HUES64 (cell line): ENCODE measurements at regions not wholly inside any gene's neighbourhood (a gene's known extent, or its start where the extent isn't known, plus 50 kb on each side); places are given as distances from the start of the nearest gene placed in this dataset.

Experiments used
- H3K27ac ChIP-seq: 2 replicates; pipeline ENCODE4 v1.7.0; 2013; ENCODE audit warnings: low read depth, low read length, inconsistent platforms
- H3K27me3 ChIP-seq: 2 replicates; pipeline ENCODE4 v1.6.1; 2013; ENCODE audit warnings: mild to moderate bottlenecking, low read length; ENCODE audit not compliant: insufficient read depth
- H3K36me3 ChIP-seq: 2 replicates; pipeline ENCODE4 v1.6.1; 2013; ENCODE audit warnings: mild to moderate bottlenecking, low read length; ENCODE audit not compliant: insufficient read depth
- H3K4me1 ChIP-seq: 2 replicates; pipeline ENCODE4 v1.6.1; 2013; ENCODE audit warnings: mild to moderate bottlenecking, low read length, moderate library complexity; ENCODE audit not compliant: insufficient read depth
- H3K4me3 ChIP-seq: 2 replicates; pipeline ENCODE4 v1.5.1; 2013; ENCODE audit warnings: mild to moderate bottlenecking, low read length, moderate library complexity
- H3K9ac ChIP-seq: 2 replicates; pipeline ENCODE4 v1.6.1; 2013; ENCODE audit warnings: mild to moderate bottlenecking, low read depth, low read length
- H3K9me3 ChIP-seq: 2 replicates; pipeline ENCODE4 v1.6.1; 2013; ENCODE audit warnings: low read depth, low read length; ENCODE audit not compliant: insufficient read depth
- WGBS: fragments of 150-250, 120-280 bp; methylation state at CpG from one replicate; pipeline ENCODE4 v1.1.7; 2013; ENCODE audit warnings: missing lambda C conversion rate; 5-methylcytosine and 5-hydroxymethylcytosine counted together

- Histone ChIP-seq H3K4me1 (no peaks in the 10 kb centered on the region), H3K4me3 (no peak overlapping the region), H3K27me3 (no peaks in the 10 kb centered on the region), H3K9ac (no peak overlapping the region), H3K9me3 (no peaks in the 10 kb centered on the region), H3K36me3 (no peaks in the 10 kb centered on the region), H3K27ac (no peak overlapping the region)
- 90% methylated on average over 7 of the region's 7 CpGs for WGBS
Observed at GRCh38 chr20:18986146-18986830, 172.7 kb downstream of the SCP2D1 start.

DNA sequence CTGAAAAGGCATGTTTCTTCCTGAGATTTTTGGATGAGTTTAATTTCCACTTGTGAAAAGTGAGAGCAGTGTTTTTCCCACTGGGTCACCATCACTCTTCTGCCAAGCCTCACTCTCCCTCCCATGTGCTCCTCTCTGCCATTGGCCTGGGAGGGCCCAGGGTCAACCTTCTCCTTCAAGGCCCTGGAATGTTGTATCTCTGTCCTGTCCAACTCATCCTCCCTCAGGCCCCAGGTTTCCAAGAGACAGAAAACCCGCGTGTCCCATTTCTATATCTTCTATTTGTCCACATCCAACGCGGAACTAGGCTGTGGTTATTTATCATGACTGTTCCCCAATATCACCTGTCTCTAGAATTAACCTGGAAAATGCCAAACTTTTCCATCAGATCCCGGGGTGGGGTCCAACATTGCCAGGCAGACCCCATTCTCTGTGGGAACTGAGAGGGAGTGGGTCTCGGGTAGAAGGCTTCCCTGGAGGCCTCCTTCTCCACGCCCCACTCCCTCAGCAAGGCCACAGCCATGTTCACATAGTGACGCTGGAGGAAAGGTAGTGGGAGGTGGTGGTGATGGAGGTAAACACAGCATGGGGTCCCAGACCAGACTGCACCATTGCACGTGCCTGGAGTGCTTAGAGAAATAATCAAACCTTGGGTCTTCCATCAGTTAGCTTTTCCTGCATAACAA lies 173.5 kb downstream of the SCP2D1 start:
- Histone ChIP-seq H3K9ac (no peak overlapping the region), H3K9me3 (no peaks in the 10 kb centered on the region), H3K4me3 (no peak overlapping the region), H3K4me1 (no peaks in the 10 kb centered on the region), H3K27ac (no peak overlapping the region), H3K36me3 (no peaks in the 10 kb centered on the region), H3K27me3 (no peaks in the 10 kb centered on the region)
- 96% methylated on average over 9 of the region's 9 CpGs for WGBS

- no peaks in the 10 kb centered on the region for H3K36me3 ChIP-seq
- no peak overlapping the region for H3K4me3 ChIP-seq
- whole genome bisulfite sequencing: 92% methylated on average over 5 of the region's 5 CpGs
- H3K4me1 ChIP-seq: no peaks in the 10 kb centered on the region
- no peak overlapping the region for H3K9ac ChIP-seq
- no peaks in the 10 kb centered on the region for H3K9me3 ChIP-seq
- no peaks in the 10 kb centered on the region for H3K27me3 ChIP-seq
- H3K27ac ChIP-seq: no peak overlapping the region
Observed at GRCh38 chr20:18987781-18988360, 174.3 kb downstream of the SCP2D1 start.

DNA sequence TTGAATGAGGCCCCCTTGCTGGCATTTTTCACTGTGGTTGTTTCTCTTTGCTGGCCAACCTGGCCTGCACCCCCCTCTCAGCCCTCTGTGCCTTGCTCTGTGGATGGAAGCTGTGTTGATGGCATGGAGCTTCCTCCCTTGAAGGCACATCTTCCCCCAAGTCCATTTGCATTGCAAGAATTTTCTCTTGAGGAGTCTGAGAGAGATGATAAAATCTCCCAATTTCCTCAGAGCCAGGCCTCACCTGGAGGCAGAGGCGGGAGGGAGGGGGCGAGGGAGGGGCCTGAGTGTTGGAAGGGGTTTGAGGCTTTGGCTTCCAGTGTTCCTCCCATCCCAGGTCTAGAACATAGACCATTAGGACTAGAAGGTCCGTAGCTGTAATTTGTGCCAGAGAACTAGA lies 175.1 kb downstream of the SCP2D1 start:
- H3K27me3 ChIP-seq: no peaks in the 10 kb centered on the region
- H3K4me1 ChIP-seq: no peaks in the 10 kb centered on the region
- no peak overlapping the region for H3K27ac ChIP-seq
- H3K9me3 ChIP-seq: no peaks in the 10 kb centered on the region
- no peak overlapping the region for H3K9ac ChIP-seq
- no peaks in the 10 kb centered on the region for H3K36me3 ChIP-seq
- WGBS: 93% methylated on average over 3 of the region's 3 CpGs
- H3K4me3 ChIP-seq: no peak overlapping the region

GRCh38 chr20:18989736-18990474 lies 176.3 kb downstream of the SCP2D1 start:
- 91% methylated on average over 10 of the region's 10 CpGs for WGBS
- Histone ChIP-seq H3K36me3 (no peaks in the 10 kb centered on the region), H3K27me3 (no peaks in the 10 kb centered on the region), H3K9ac (no peak overlapping the region), H3K4me3 (no peak overlapping the region), H3K27ac (no peak overlapping the region), H3K9me3 (no peaks in the 10 kb centered on the region), H3K4me1 (no peaks in the 10 kb centered on the region)

DNA sequence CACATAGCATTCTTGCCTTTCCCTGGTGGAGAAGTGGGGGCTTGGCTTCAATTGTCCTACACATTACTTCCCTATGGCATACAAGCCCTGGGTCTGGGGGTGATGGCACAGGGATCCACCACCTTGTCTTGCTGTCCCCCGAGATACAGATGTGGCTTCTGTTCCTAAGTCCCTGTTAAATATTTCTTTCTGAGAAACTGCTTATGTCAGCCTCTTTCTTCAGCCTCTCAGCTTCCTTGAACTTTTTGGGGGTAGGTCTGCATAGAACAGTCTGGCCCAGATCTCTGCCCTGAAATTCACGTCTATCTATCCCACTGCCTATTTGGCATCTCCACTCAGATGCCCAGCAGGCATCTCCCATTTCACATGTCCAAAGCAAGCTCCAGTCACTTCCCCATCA lies 177.4 kb downstream of the SCP2D1 start:
- no peak overlapping the region for H3K9ac ChIP-seq
- H3K36me3 ChIP-seq: no peaks in the 10 kb centered on the region
- no peaks in the 10 kb centered on the region for H3K27me3 ChIP-seq
- WGBS: 95% methylated on average over 2 of the region's 2 CpGs
- H3K27ac ChIP-seq: no peak overlapping the region
- H3K4me1 ChIP-seq: no peaks in the 10 kb centered on the region
- no peaks in the 10 kb centered on the region for H3K9me3 ChIP-seq
- no peak overlapping the region for H3K4me3 ChIP-seq

DNA sequence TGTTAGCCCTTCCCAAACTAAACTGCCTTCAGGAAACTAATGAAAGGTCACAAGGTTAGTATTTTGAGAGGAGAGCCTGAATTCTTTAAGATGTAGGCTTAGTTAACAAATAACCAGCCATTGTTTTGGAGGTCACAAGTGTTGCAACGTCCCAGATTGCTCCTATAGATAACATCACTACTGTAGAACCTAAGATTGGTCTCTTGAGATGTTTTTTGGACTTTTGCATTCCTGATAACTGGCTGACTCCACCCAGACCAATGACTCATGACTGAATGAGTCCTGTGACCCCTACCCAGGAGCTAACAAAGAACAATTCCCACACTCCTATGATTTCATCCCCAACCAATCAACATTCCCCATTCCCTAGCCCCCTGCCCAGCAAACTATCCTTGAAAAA lies 178.8 kb downstream of the SCP2D1 start:
- no peaks in the 10 kb centered on the region for H3K27me3 ChIP-seq
- WGBS: 71% methylated on average over 1 of the region's 1 CpG
- no peaks in the 10 kb centered on the region for H3K9me3 ChIP-seq

GRCh38 chr20:18995455-18995854 lies 181.9 kb downstream of the SCP2D1 start:
- no peaks in the 10 kb centered on the region for H3K9me3 ChIP-seq
- no peak overlapping the region for H3K4me3 ChIP-seq
- no peaks in the 10 kb centered on the region for H3K4me1 ChIP-seq
- H3K9ac ChIP-seq: no peak overlapping the region
- H3K36me3 ChIP-seq: no peaks in the 10 kb centered on the region
- H3K27ac ChIP-seq: no peak overlapping the region
- 89% methylated on average over 3 of the region's 3 CpGs for WGBS
- H3K27me3 ChIP-seq: no peaks in the 10 kb centered on the region

More for the DNA sequence above, 178.8 kb downstream of the SCP2D1 start:
- no peaks in the 10 kb centered on the region for H3K36me3 ChIP-seq
- no peaks in the 10 kb centered on the region for H3K4me1 ChIP-seq
- no peak overlapping the region for H3K9ac ChIP-seq
- no peak overlapping the region for H3K27ac ChIP-seq
- no peak overlapping the region for H3K4me3 ChIP-seq

DNA sequence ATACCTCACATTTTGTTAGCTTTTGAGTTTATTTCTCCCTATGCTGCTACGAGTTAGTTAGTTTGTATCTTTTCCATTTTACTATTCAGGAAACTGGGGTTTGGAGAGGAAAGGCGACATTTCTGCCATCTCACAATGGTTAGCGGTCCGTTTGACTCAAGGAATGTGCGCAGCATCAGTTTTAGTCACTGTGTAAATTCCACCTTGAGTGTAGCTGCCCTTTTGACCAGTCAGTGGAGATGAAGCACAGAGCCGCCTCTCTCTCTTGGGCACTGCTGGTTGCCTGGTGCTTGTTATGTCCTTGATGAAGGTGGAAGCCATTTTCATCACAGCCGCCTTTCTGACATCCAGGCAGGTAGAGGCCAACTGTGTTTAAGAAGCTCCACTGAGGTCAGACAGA lies 185.5 kb downstream of the SCP2D1 start:
- H3K27ac ChIP-seq: no peak overlapping the region
- 93% methylated on average over 7 of the region's 7 CpGs for WGBS
- H3K4me3 ChIP-seq: no peak overlapping the region
- no peaks in the 10 kb centered on the region for H3K9me3 ChIP-seq
- no peaks in the 10 kb centered on the region for H3K36me3 ChIP-seq
- no peaks in the 10 kb centered on the region for H3K4me1 ChIP-seq
- no peaks in the 10 kb centered on the region for H3K27me3 ChIP-seq
- no peak overlapping the region for H3K9ac ChIP-seq

DNA sequence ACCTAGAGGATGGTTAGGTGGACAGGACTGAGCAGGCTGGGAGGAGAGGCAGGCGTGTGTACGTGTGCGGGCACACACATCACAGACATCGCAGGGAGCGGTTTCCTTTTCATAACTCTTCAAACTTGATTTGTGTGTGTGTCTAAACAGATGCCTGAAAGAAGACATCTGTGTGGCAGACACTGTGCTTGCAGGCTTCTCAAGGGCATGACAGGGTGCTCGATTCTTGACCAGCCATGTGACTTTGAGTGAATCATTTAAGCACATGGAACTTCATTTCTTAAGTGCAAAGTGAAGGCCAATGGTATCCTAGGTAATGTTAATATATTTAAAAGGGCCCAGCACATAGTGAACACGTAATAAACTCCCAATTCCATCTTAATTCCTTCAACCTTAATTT lies 186.5 kb downstream of the SCP2D1 start:
- Histone ChIP-seq H3K9ac (no peak overlapping the region), H3K4me3 (no peak overlapping the region), H3K27me3 (no peaks in the 10 kb centered on the region), H3K36me3 (no peaks in the 10 kb centered on the region), H3K9me3 (no peaks in the 10 kb centered on the region), H3K27ac (no peak overlapping the region), H3K4me1 (no peaks in the 10 kb centered on the region)
- 94% methylated on average over 7 of the region's 7 CpGs for WGBS

DNA sequence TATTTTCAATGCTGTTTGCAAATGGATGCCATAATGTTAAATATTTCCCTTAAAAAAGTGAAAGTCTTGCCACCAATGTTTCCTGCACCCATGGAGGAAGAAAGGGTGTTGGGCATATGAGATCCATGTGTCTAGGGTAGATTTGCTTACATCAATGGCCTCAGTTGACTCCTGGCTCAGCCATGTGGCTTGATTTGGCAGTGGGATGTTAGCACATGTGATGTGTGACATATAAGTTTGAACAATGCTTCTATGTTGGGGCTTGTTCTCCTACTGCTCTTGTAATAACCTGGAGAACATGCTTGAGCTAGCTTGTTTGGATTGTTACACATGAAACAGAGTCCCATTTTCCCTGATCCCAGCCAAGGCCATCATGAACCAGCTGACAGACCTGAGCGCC lies 187.6 kb downstream of the SCP2D1 start:
- Histone ChIP-seq H3K27ac (no peak overlapping the region), H3K4me3 (no peak overlapping the region), H3K27me3 (no peaks in the 10 kb centered on the region), H3K9me3 (no peaks in the 10 kb centered on the region), H3K36me3 (no peaks in the 10 kb centered on the region), H3K9ac (no peak overlapping the region), H3K4me1 (no peaks in the 10 kb centered on the region)
- 93% methylated on average over 1 of the region's 1 CpG for WGBS
